Uterus (tissue), 2 donors: ENCODE measurements at regions not wholly inside any gene's neighbourhood (a gene's known extent, or its start where the extent isn't known, plus 50 kb on each side); places are given as distances from the start of the nearest gene placed in this dataset.

ENCODE experiments used
- POLR2A ChIP-seq, 2 donors: fragments of 450-650 bp; IDR thresholded peaks; one replicate each; pipeline ENCODE4 v1.6.1; 2016; ENCODE audit warnings: antibody characterized with exemption in 2 of 2, mild to moderate bottlenecking in 1 of 2, moderate library complexity in 1 of 2
- TF ChIP-seq, protein P1 (sequence below), 4 experiments: fragments of 200-600 bp in 2 of 4; fragments of 450-650 bp in 2 of 4; sonication (generic) in 2 of 4; IDR thresholded peaks; one replicate each; pipeline ENCODE4 v1.5.1; 2016 to 2019; ENCODE audit warnings: antibody characterized with exemption in 4 of 4, mild to moderate bottlenecking in 2 of 4, moderate library complexity in 1 of 4

DNA sequence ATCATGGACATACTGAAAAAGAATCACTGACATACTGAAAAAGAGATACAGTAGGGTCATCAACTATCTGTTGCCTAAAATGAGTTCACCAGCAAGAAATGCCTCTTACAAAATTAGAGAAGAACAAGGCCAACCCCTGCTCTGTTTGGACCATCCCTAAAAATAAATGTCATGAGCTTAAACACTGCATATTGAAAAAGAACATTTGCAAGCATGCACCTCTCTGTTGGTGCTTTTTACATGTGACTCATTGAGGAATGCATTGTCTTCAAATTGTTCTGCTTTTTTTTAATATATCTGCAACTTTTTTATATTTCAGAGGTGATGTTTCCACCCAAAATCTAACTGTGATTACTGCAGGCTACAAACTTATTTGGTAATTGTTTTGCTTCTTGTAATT, 233.9 kb upstream of the LRATD1 start:
- no peak for TF ChIP-seq POLR2A (IDR thresholded peaks at IDR 0.05)
- TF ChIP-seq, protein P1, sequence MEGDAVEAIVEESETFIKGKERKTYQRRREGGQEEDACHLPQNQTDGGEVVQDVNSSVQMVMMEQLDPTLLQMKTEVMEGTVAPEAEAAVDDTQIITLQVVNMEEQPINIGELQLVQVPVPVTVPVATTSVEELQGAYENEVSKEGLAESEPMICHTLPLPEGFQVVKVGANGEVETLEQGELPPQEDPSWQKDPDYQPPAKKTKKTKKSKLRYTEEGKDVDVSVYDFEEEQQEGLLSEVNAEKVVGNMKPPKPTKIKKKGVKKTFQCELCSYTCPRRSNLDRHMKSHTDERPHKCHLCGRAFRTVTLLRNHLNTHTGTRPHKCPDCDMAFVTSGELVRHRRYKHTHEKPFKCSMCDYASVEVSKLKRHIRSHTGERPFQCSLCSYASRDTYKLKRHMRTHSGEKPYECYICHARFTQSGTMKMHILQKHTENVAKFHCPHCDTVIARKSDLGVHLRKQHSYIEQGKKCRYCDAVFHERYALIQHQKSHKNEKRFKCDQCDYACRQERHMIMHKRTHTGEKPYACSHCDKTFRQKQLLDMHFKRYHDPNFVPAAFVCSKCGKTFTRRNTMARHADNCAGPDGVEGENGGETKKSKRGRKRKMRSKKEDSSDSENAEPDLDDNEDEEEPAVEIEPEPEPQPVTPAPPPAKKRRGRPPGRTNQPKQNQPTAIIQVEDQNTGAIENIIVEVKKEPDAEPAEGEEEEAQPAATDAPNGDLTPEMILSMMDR (IDR thresholded peaks at IDR 0.05), result no peak
